Activated naive CD8-positive, alpha-beta T cell treated with anti-CD3 and anti-CD28 coated beads, Interleukin-2, amount 10 ng/mL, durations not matched to agents 7 days and 5 days (primary cell): ENCODE measurements at regions not wholly inside any gene's neighbourhood (a gene's known extent, or its start where the extent isn't known, plus 50 kb on each side); places are given as distances from the start of the nearest gene placed in this dataset.
"Not testable (repeated sequence)": the region's sequence is repeated elsewhere in the genome, so short reads cannot be mapped to it uniquely, and the experiment has no call there.

ENCODE experiments used
- ATAC-seq: fragments of 150-1000 bp; cut with Tn5 transposase; one replicate; pipeline ENCODE4 v1.10.0; 2021; ENCODE audit warnings: low read depth, moderate library complexity
- POLR2A ChIA-PET: fragments of 350-600 bp; sonication (Branson Sonifier 250); formaldehyde crosslinking; loops from one replicate; lab custom pipeline; 2021; ENCODE audit warnings: antibody characterized with exemption; lab: Charles Lee
- DNase-seq: peaks from one replicate; pipeline ENCODE4 v3.0.0; 2021
- H3K27ac Mint-ChIP-seq: one replicate; pipeline ENCODE4 v1.8.0; 2022; ENCODE audit warnings: mild to moderate bottlenecking, mixed read lengths
- H3K27me3 Mint-ChIP-seq: one replicate; pipeline ENCODE4 v1.8.0; 2022; ENCODE audit warnings: mild to moderate bottlenecking, moderate library complexity, mixed read lengths
- H3K36me3 Mint-ChIP-seq: one replicate; pipeline ENCODE4 v1.8.0; 2021; ENCODE audit warnings: mild to moderate bottlenecking, mixed read lengths
- H3K4me1 Mint-ChIP-seq: one replicate; pipeline ENCODE4 v1.8.0; 2021; ENCODE audit warnings: mixed read lengths
- H3K4me3 Mint-ChIP-seq: one replicate; pipeline ENCODE4 v1.8.0; 2022; ENCODE audit warnings: mild to moderate bottlenecking, moderate library complexity, mixed read lengths
- H3K9me3 Mint-ChIP-seq: one replicate; pipeline ENCODE4 v1.8.0; 2021; ENCODE audit warnings: mixed read lengths

DNA sequence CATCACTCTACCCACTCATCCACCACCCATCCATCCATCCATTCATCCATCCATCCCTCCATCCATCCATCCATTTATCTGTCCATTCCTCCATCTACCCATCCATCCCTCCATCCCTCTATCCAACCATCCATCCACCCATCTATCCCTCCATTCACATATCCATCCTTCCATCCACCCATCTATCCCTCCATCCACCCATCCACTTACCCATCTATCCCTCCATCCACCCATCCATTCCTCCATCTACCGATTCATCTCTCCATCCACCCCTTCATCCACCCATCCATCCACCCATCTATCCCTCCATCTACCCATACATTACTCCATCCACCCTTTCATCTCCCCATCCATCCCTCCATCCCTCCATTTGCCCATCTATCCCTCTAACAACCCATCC is 239.6 kb upstream of the SHH start:
- H3K27ac Mint-ChIP-seq = no peak overlapping the region
- no peak overlapping the region for H3K4me3 Mint-ChIP-seq
- H3K27me3 Mint-ChIP-seq = peaks cover 2% of the 10 kb centered on the region
- no peaks in the 10 kb centered on the region for H3K36me3 Mint-ChIP-seq
- no peak for DNase-seq
- no peaks in the 10 kb centered on the region for H3K4me1 Mint-ChIP-seq
- no peak for ATAC-seq
- H3K9me3 Mint-ChIP-seq = no peaks in the 10 kb centered on the region
- POLR2A ChIA-PET = no interaction called here

DNA sequence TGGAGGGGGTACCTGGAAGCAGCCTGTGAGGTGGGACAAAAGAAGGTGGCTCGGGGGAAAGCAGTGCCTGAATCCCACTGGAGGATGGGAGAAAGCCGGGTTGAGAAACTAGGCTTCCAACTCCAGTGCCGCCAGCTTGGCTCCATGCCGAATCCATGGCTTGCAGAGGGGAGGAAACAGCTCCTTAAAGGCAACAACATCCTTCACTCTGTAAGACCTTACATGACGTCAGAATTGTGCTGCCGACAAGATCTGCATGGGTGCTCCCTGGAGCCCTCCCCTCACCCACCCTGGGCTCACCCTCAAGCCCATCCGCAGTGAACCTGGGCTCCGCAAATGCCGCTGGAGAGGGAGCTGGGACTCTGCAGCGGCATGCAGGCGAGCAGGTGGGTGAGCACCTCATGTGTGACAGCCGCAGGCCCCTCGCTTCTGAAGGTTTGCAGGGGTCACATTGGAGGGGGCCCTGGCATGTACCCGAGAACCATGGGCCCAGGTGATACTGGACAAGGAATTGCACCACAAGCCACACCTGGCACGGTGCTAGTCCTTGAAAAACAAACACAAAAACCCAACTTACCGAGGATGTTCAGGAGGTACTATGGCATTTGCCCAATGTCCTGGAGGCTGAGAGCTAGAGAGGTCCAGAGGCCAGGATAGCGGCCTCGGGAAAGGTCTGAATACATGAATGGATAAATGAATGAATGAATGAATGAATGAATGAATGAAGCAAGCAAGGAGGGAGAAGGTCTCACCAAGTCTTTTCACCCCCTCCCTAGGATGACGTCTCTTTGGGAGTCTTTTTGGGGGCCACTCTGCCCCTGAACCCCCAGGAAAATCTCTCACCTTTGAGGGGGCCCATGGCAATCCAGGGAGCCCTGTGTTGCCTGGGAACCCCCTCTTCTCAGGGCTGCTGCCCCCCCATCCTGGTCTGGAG is 238.6 kb upstream of the SHH start:
- Mint-ChIP-seq H3K9me3 (no peaks in the 10 kb centered on the region), H3K4me1 (no peaks in the 10 kb centered on the region), H3K36me3 (no peaks in the 10 kb centered on the region), H3K27me3 (peaks cover 2% of the 10 kb centered on the region), H3K4me3 (no peak overlapping the region), H3K27ac (no peak overlapping the region)
- POLR2A ChIA-PET = no interaction called here
- no peak for ATAC-seq
- no peak for DNase-seq

DNA sequence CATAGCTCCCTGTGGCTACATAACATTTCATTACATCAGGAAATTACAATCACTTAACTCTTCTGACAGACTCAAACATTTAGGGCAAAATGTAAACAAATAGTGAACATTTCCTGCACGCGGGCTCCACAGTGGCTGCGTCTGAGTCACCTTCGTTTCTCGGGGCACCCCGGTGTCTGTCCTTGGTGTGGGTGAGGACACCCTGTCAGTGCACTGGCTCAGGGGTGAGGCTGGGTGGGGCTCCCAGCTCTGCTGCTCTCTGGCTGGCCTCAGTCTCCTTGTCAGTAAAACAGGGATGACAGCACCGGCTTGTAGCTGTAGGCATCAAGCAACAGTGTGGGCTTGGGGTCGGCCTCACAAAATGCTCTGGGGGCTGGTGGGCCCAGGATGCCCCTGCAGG is 237.1 kb upstream of the SHH start:
- Mint-ChIP-seq H3K27ac (no peak overlapping the region), H3K4me3 (no peak overlapping the region), H3K9me3 (no peaks in the 10 kb centered on the region), H3K27me3 (no peaks in the 10 kb centered on the region), H3K36me3 (no peaks in the 10 kb centered on the region), H3K4me1 (no peaks in the 10 kb centered on the region)
- no peak for DNase-seq
- POLR2A ChIA-PET = no interaction called here
- ATAC-seq = no peak

DNA sequence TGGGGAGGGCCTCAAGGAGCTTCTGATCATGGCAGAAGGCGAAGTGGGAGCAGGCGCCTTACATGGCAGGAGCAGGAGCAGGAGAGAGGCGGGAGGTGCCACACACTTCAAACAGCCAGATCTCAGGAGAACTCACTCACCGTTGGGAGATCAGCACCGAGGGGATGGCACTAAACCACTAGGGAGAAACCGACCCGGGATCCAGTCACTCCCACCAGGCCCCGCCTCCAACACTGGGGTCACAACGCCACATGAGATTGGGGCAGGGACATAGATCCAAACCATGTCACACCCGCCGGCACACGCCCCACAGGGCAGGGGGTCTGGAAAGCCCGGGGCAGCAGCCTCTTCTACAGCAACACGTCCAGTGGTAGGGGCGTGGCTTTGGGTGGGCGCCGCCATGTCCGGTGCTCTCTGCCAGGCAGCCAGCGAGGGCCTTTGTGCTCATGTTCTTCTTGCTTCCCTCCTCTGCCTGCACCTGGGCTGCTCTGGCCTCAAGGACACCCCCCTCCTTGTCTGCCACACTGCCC is 233.8 kb upstream of the SHH start:
- no peaks in the 10 kb centered on the region for H3K36me3 Mint-ChIP-seq
- H3K27ac Mint-ChIP-seq = no peak overlapping the region
- DNase-seq (no peak), ATAC-seq (no peak)
- no peaks in the 10 kb centered on the region for H3K9me3 Mint-ChIP-seq
- no peaks in the 10 kb centered on the region for H3K27me3 Mint-ChIP-seq
- POLR2A ChIA-PET = no interaction called here
- H3K4me1 Mint-ChIP-seq = no peaks in the 10 kb centered on the region
- H3K4me3 Mint-ChIP-seq = no peak overlapping the region

DNA sequence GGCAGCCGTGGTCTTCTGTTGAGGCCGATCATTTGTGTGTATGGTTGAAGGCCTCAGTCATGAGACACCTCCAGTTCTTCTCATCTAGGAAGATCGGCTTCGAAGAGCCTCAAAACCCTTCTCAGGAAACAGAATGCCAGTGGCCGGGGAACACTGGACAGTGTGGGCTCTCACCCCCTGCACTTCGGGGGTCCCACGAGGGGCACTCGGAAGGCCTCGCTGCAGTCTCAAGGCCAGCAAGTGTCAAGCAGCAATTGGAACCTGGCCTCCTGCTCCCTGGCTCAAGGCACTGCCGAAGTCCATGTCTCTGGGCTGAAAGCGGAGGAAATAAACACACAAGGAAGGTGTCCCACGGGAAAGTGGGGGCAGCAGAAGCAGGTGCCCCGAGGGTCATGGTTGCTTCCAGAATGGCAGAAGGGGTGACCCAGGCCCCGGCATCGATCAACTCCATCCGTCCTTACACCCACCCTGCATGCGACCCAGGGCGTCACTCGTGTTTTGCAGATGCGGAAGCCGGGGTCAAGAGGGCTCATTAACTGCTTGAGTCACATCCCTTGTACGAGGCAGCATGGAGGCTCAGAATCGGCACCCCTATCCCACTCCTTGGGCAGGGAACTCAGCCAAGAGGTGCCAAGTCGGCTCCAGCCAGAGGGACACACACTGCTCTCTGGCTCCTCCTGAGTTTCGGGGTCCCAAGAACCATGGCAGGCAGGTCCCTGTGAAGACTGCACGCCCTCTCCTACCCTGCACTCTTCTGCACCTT is 231.3 kb upstream of the SHH start:
- H3K36me3 Mint-ChIP-seq = no peaks in the 10 kb centered on the region

DNA sequence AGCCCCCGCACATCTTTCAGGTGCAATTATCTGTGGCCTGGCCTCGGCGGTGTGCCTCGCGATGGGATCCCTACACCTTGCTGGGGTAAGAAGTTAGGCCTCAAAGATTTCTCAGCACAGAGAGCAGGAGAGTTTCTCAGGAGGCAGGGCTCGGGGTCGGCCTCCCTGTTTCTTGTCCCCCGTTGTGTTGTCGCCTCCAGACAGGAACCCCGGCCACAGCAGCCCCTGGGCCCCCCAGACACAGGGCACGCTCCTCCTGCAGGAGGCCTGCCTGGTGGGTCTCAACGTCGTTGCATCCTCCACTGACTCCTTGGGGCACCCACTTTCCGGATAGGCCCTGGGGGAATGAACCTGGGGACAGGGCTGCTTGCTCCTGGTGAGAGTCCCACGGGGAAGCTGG is 229.1 kb upstream of the SHH start:
- H3K4me1 Mint-ChIP-seq = no peaks in the 10 kb centered on the region
- H3K27me3 Mint-ChIP-seq = peaks cover 5% of the 10 kb centered on the region
- POLR2A ChIA-PET = no interaction called here

More for the DNA sequence above, 231.3 kb upstream of the SHH start:
- H3K4me3 Mint-ChIP-seq = no peak overlapping the region
- DNase-seq (no peak), ATAC-seq (no peak)
- no peak overlapping the region for H3K27ac Mint-ChIP-seq
- H3K4me1 Mint-ChIP-seq = no peaks in the 10 kb centered on the region
- no peaks in the 10 kb centered on the region for H3K9me3 Mint-ChIP-seq
- H3K27me3 Mint-ChIP-seq = no peaks in the 10 kb centered on the region
- POLR2A ChIA-PET = no interaction called here

DNA sequence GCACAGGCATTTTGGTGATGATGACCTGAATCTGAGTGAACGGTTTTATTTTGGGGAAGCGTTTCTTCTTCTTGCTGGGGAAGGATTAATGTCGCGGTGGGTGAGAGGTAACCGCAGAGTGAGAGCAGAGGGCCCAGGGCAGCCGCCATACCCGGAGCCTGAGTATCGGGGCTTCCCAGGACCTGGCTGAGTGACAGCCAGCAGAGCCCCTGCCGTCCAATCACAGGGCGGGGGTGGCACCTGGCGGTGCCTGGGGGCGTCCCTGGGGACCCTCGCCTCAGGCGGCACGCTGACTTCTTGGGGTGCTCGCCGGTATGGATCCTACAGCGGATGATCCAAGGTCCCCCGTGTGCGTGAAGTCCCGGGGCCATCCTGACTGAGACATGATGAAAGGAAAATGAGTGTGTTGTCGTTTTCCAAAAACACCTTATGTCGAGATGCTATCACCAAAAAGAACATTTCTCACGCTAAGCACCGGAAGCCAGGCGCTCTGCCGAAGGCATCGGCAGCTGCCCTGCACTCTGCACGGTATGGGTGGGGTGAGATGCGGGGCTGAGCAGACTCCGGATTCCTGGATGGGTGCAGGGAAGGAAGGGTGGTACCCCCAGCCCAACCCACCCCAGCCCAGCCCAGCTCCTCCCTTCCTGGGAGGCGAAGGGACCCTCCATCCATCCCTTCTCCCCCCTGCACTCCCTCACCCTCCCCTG is 227.9 kb upstream of the SHH start:
- H3K36me3 Mint-ChIP-seq = no peaks in the 10 kb centered on the region
- no peak overlapping the region for H3K4me3 Mint-ChIP-seq
- ATAC-seq (no peak), DNase-seq (no peak)
- peaks cover 10% of the 10 kb centered on the region for H3K27me3 Mint-ChIP-seq
- no peaks in the 10 kb centered on the region for H3K4me1 Mint-ChIP-seq
- H3K9me3 Mint-ChIP-seq = no peaks in the 10 kb centered on the region
- no peak overlapping the region for H3K27ac Mint-ChIP-seq
- POLR2A ChIA-PET = no interaction called here

More for the DNA sequence above, 229.1 kb upstream of the SHH start:
- Mint-ChIP-seq H3K9me3 (no peaks in the 10 kb centered on the region), H3K4me3 (no peak overlapping the region), H3K27ac (no peak overlapping the region), H3K36me3 (no peaks in the 10 kb centered on the region)
- no peak for ATAC-seq
- no peak for DNase-seq

DNA sequence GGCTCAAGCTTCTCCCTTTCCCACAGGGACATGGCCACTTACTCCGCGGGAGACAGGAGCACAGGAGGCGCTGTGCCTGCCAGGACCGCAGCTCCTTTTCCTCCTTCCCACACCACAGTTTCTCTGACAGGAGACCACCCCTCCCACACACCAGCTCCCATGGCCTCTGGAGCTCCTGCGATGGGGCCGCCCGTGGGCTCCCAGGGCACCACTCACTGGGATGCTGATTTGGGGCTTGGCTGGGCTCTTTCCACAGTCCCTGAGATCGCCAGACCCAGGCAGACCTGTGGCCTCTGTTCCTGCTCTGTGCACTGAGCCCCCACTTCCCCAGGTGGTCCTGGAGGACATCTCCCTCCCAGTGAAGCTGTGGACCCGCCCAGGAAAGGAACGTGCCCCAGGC is 226.9 kb upstream of the SHH start:
- Mint-ChIP-seq H3K4me1 (peaks cover 4% of the 10 kb centered on the region), H3K9me3 (no peaks in the 10 kb centered on the region), H3K27ac (no peak overlapping the region), H3K4me3 (no peak overlapping the region), H3K27me3 (peaks cover 13% of the 10 kb centered on the region), H3K36me3 (no peaks in the 10 kb centered on the region)
- DNase-seq (no peak), ATAC-seq (no peak)
- POLR2A ChIA-PET = no interaction called here

DNA sequence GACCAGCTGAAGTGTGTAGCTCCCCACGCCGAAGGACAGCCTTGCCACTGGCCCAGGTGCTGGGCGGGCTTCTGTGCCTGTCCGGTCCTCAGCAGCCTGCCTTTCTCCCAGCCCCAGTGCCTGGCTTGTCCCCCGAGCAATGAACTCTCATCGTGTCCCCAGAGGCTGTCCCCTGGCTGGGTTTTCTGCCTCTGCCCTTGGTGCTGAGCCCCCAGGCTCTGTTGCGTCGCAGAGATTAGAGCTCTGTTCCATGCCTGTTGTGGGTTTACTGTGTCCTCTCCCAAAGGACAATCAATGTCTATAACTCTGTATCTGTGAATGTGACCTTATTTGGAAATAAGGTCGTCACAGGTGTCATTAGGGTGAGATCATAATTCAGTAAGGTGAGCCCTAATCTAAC is 226.1 kb upstream of the SHH start:
- Mint-ChIP-seq H3K4me3 (no peak overlapping the region), H3K9me3 (no peaks in the 10 kb centered on the region), H3K4me1 (peaks cover 4% of the 10 kb centered on the region), H3K27me3 (peaks cover 13% of the 10 kb centered on the region), H3K36me3 (no peaks in the 10 kb centered on the region), H3K27ac (no peak overlapping the region)
- DNase-seq (no peak), ATAC-seq (no peak)
- POLR2A ChIA-PET = no interaction called here

DNA sequence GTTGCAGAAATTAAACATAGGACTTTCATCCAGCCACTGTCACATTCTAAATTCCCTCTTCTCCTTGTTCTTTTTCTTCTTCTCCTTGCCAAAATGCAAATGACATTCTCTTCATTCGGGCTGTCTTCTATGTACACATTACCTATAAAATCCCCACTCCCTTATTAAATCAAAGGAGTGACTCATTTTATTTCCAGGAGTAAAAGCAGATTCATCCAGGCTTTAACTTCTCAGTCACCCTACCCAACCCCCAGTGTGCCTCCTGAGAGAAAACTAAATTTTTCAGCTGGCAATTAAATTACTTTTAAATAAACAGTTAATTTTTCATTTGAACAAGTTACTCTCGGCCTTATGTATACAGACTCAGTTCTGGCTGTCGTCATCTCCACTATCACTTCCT is 223.9 kb upstream of the SHH start:
- Mint-ChIP-seq H3K27me3 (peaks cover 16% of the 10 kb centered on the region), H3K27ac (no peak overlapping the region), H3K36me3 (peaks cover 2% of the 10 kb centered on the region), H3K9me3 (peaks cover 11% of the 10 kb centered on the region), H3K4me3 (no peak overlapping the region), H3K4me1 (peaks cover 4% of the 10 kb centered on the region)
- no peak for DNase-seq
- ATAC-seq = no peak
- POLR2A ChIA-PET = no interaction called here

DNA sequence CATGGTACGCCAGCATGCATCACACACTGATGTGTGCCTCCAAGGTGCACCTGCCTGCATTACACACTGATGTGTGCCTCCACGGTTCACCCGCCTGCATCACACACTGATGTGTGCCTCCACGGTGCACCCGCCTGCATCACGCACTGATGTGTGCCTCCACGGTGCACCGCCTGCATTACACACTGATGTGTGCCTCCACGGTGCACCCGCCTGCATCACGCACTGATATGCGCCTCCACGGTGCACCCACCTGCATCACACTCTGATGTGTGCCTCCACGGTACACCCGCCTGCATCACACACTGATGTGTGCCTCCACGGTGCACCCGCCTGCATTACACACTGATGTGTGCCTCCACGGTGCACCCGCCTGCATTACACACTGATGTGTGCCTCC is 223.1 kb upstream of the SHH start:
- H3K4me1 Mint-ChIP-seq, POLR2A ChIA-PET, H3K36me3 Mint-ChIP-seq, ATAC-seq, H3K4me3 Mint-ChIP-seq, H3K27ac Mint-ChIP-seq, DNase-seq: not testable (repeated sequence)
- H3K9me3 Mint-ChIP-seq = peaks cover 11% of the 10 kb centered on the region
- peaks cover 16% of the 10 kb centered on the region for H3K27me3 Mint-ChIP-seq

DNA sequence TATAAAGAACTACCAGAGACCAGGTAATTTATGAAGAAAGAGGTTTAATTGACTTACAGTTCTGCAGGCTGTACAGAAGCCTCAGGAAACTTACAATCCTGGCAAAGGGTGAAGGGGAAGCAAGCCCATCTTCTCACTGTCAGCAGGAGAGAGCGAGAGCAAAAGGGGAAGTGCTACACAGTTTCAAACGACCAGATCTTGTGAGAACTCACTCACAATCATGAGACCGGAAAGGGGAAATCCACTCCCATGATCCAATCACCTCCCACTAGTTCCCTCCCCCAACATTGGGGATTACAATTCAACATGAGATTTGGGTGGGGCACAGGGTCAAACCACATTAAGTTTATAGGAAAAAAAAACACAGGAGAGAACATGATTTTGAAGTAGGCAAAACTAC is 222.1 kb upstream of the SHH start:
- no peak overlapping the region for H3K27ac Mint-ChIP-seq
- peaks cover 16% of the 10 kb centered on the region for H3K27me3 Mint-ChIP-seq
- ATAC-seq = no peak

DNA sequence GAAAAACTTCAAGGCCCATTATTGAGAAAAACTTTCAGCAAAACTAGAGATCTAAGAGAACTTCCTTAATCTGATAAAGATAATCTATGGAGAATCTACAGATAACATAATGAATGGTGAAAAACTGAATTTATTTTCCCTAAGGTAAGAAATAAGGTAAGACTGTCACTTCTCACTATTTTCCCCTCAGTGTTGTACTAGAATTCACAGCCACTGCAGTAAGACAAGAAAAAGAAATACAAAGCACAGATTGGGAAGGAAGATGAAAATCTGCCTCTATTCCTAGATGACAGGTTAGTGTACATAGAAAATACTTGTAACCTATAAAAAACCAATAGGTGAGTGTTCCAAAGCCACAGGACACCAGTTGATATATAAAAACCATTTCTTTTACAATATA is 220.7 kb upstream of the SHH start:
- POLR2A ChIA-PET = no interaction called here
- peaks cover 14% of the 10 kb centered on the region for H3K27me3 Mint-ChIP-seq
- H3K4me1 Mint-ChIP-seq = peaks cover 4% of the 10 kb centered on the region

More for the DNA sequence above, 222.1 kb upstream of the SHH start:
- POLR2A ChIA-PET = no interaction called here
- no peak for DNase-seq
- Mint-ChIP-seq H3K36me3 (peaks cover 2% of the 10 kb centered on the region), H3K4me1 (peaks cover 4% of the 10 kb centered on the region), H3K9me3 (peaks cover 11% of the 10 kb centered on the region), H3K4me3 (peak overlapping the region; percentile 43)

More for the DNA sequence above, 220.7 kb upstream of the SHH start:
- Mint-ChIP-seq H3K4me3 (no peak overlapping the region), H3K9me3 (peaks cover 11% of the 10 kb centered on the region), H3K27ac (no peak overlapping the region), H3K36me3 (peaks cover 2% of the 10 kb centered on the region)
- ATAC-seq (no peak), DNase-seq (no peak)
